ENCODE measurements at regions not wholly inside any gene's neighbourhood (a gene's known extent, or its start where the extent isn't known, plus 50 kb on each side); places are given as distances from the start of the nearest gene placed in this dataset.

GRCh38 chr22:49159711-49160110 lies 668.0 kb downstream of the BRD1 start:
- no peak overlapping the region for H3K4me3 ChIP-seq (replicated peaks; ENCODE audit: low read depth, low read length)

GRCh38 chr22:49158741-49159564 lies 668.7 kb downstream of the BRD1 start:
- no peak for DNase-seq (ENCODE audit: extremely low read depth, low read depth)
- no peak for TF ChIP-seq CTCF (IDR thresholded peaks at IDR 0.05; ENCODE audit: low read depth, low read length, missing control alignments)
- H3K4me3 ChIP-seq (replicated peaks; ENCODE audit: low read depth, low read length): no peak overlapping the region

More at GRCh38 chr22:49159711-49160110, 668.0 kb downstream of the BRD1 start:
- DNase-seq (ENCODE audit: extremely low read depth, low read depth): no peak
- no peak for TF ChIP-seq CTCF (IDR thresholded peaks at IDR 0.05; ENCODE audit: low read depth, low read length, missing control alignments)

- H3K4me3 ChIP-seq (replicated peaks; ENCODE audit: low read depth, low read length): no peak overlapping the region
- no peak for TF ChIP-seq CTCF (IDR thresholded peaks at IDR 0.05; ENCODE audit: low read depth, low read length, missing control alignments)
- DNase-seq (ENCODE audit: extremely low read depth, low read depth): no peak
Measured at GRCh38 chr22:49157529-49158339, 669.9 kb downstream of the BRD1 start.

GRCh38 chr22:49156662-49157285 lies 670.9 kb downstream of the BRD1 start:
- no peak for DNase-seq (ENCODE audit: extremely low read depth, low read depth)
- H3K4me3 ChIP-seq (replicated peaks; ENCODE audit: low read depth, low read length): no peak overlapping the region
- no peak for TF ChIP-seq CTCF (IDR thresholded peaks at IDR 0.05; ENCODE audit: low read depth, low read length, missing control alignments)

GRCh38 chr22:49155770-49156580 lies 671.7 kb downstream of the BRD1 start:
- TF ChIP-seq CTCF (IDR thresholded peaks at IDR 0.05; ENCODE audit: low read depth, low read length, missing control alignments): no peak
- DNase-seq (ENCODE audit: extremely low read depth, low read depth): no peak

More at GRCh38 chr22:49155770-49156580, 671.7 kb downstream of the BRD1 start:
- no peak overlapping the region for H3K4me3 ChIP-seq (replicated peaks; ENCODE audit: low read depth, low read length)
